Esophagus muscularis mucosa (tissue), 3 donors: ENCODE measurements at regions not wholly inside any gene's neighbourhood (a gene's known extent, or its start where the extent isn't known, plus 50 kb on each side); places are given as distances from the start of the nearest gene placed in this dataset.

Source experiments
- POLR2A ChIP-seq: fragments of 450-650 bp; IDR thresholded peaks from one replicate; pipeline ENCODE4 v1.6.1; 2017; ENCODE audit warnings: antibody characterized with exemption, moderate library complexity, mild to moderate bottlenecking, low read depth
- POLR2AphosphoS5 ChIP-seq, 2 donors: sonication (generic); formaldehyde crosslinking; IDR thresholded peaks; one replicate each; pipeline ENCODE4 v1.6.1; 2017; ENCODE audit warnings: antibody characterized with exemption in 2 of 2
- TF ChIP-seq, protein P1 (sequence below), 3 experiments: fragments of 200-600 bp in 2 of 3; fragments of 450-650 bp in 1 of 3; sonication (generic) in 2 of 3; IDR thresholded peaks; one replicate each; pipeline ENCODE4 v1.5.1; 2017 to 2019; ENCODE audit warnings: antibody characterized with exemption in 3 of 3, mild to moderate bottlenecking in 2 of 3, moderate library complexity in 1 of 3

DNA sequence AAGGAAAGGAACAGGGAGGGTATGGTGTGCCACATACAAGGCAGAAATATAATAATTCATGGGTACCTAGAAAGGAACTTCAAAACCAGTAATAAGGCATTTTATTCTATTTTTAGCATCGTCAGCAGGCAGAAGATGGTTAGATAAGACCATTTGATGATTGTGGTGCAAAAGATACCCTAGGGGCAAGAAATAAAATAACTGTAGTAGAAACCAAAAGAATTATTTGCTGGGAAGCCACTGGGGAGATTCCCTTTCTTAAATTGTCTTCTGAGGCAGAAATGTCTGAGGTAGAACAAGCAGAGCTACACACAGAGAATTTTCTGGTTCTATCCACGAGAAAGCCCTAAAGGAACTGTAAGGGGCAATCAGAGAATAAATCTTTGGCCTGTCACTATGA lies 64.3 kb upstream of the PCGF5 start:
- no peak for TF ChIP-seq POLR2A
- TF ChIP-seq, protein P1, sequence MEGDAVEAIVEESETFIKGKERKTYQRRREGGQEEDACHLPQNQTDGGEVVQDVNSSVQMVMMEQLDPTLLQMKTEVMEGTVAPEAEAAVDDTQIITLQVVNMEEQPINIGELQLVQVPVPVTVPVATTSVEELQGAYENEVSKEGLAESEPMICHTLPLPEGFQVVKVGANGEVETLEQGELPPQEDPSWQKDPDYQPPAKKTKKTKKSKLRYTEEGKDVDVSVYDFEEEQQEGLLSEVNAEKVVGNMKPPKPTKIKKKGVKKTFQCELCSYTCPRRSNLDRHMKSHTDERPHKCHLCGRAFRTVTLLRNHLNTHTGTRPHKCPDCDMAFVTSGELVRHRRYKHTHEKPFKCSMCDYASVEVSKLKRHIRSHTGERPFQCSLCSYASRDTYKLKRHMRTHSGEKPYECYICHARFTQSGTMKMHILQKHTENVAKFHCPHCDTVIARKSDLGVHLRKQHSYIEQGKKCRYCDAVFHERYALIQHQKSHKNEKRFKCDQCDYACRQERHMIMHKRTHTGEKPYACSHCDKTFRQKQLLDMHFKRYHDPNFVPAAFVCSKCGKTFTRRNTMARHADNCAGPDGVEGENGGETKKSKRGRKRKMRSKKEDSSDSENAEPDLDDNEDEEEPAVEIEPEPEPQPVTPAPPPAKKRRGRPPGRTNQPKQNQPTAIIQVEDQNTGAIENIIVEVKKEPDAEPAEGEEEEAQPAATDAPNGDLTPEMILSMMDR (IDR thresholded peaks at IDR 0.05), result no peak
- no peak for TF ChIP-seq POLR2AphosphoS5 (IDR thresholded peaks at IDR 0.05)
